HEK293T (cell line): ENCODE measurements at regions not wholly inside any gene's neighbourhood (a gene's known extent, or its start where the extent isn't known, plus 50 kb on each side); places are given as distances from the start of the nearest gene placed in this dataset.

Experiments used
- ARNT ChIP-seq: fragments of 450-650 bp; IDR thresholded peaks from 2 replicates; pipeline ENCODE4 v1.6.1; 2017; ENCODE audit warnings: mild to moderate bottlenecking
- BHLHE40 ChIP-seq: fragments of 450-650 bp; IDR thresholded peaks from 2 replicates; pipeline ENCODE4 v1.6.1; 2016; ENCODE audit warnings: mild to moderate bottlenecking, moderate library complexity, borderline replicate concordance
- CTBP1 ChIP-seq: fragments of 450-650 bp; IDR thresholded peaks from 2 replicates; pipeline ENCODE4 v1.6.1; 2016; ENCODE audit warnings: borderline replicate concordance
- FOXA1 ChIP-seq: fragments of 450-650 bp; IDR thresholded peaks from 2 replicates; pipeline ENCODE4 v1.6.1; 2016; ENCODE audit warnings: mild to moderate bottlenecking
- FOXK2 ChIP-seq: fragments of 450-650 bp; IDR thresholded peaks from 2 replicates; pipeline ENCODE4 v1.6.1; 2016; ENCODE audit warnings: mild to moderate bottlenecking
- L3MBTL2 ChIP-seq: fragments of 450-650 bp; conservative IDR thresholded peaks from 2 replicates; pipeline ENCODE4 v1.6.1; 2016; ENCODE audit warnings: mild to moderate bottlenecking
- NFRKB ChIP-seq: fragments of 450-650 bp; IDR thresholded peaks from 2 replicates; pipeline ENCODE4 v1.6.1; 2016; ENCODE audit warnings: mild to moderate bottlenecking, moderate library complexity
- PKNOX1 ChIP-seq: fragments of 450-650 bp; IDR thresholded peaks from 2 replicates; pipeline ENCODE4 v1.6.1; 2016
- SP1 ChIP-seq: fragments of 450-650 bp; IDR thresholded peaks from 2 replicates; pipeline ENCODE4 v1.6.1; 2017
- SUZ12 ChIP-seq: fragments of 450-650 bp; IDR thresholded peaks from 2 replicates; pipeline ENCODE4 v1.6.1; 2016; ENCODE audit warnings: mild to moderate bottlenecking
- TARDBP ChIP-seq: fragments of 450-650 bp; IDR thresholded peaks from 2 replicates; pipeline ENCODE4 v1.6.1; 2016
- ZNF384 ChIP-seq: fragments of 450-650 bp; IDR thresholded peaks from 2 replicates; pipeline ENCODE4 v1.6.1; 2016

- TF ChIP-seq FOXK2 (no peak), SP1 (no peak), TARDBP (no peak), ARNT (no peak), CTBP1 (no peak), PKNOX1 (no peak), BHLHE40 (no peak), FOXA1 (no peak), L3MBTL2 (no peak), ZNF384 (no peak), NFRKB (no peak), SUZ12 (no peak)
Measured at GRCh38 chr10:35762311-35763030, 120.4 kb upstream of the FZD8 start.
